SK-N-SH (cell line): ENCODE measurements at regions not wholly inside any gene's neighbourhood (a gene's known extent, or its start where the extent isn't known, plus 50 kb on each side); places are given as distances from the start of the nearest gene placed in this dataset.

ENCODE experiments used
- CTCF ChIA-PET: fragments of 300-600, 350-600 bp; formaldehyde crosslinking; extraction: SDS; loops from one replicate; lab custom pipeline; 2021; lab: Yijun Ruan, JAX
- POLR2A ChIA-PET: fragments of 350-600 bp; sonication (Branson Sonifier 250); formaldehyde crosslinking; extraction: SDS; loops from one replicate; lab custom pipeline; 2020; ENCODE audit warnings: antibody characterized with exemption, inconsistent platforms; lab: Yijun Ruan, JAX
- DNase-seq: peaks from one replicate; pipeline ENCODE4 v3.0.0; 2012
- H2AFZ ChIP-seq: fragments of 200-600 bp; sonication (generic); 2 replicates; pipeline ENCODE4 v1.8.1; 2016; ENCODE audit warnings: antibody characterized with exemption, mild to moderate bottlenecking, low read depth
- H3F3A ChIP-seq: fragments of 200-600 bp; sonication (generic); replicated peaks from 2 replicates; pipeline ENCODE3; 2016; ENCODE audit warnings: antibody characterized with exemption, mild to moderate bottlenecking; ENCODE audit not compliant: insufficient read depth
- H3K27ac ChIP-seq, 2 experiments: fragments of 200-500 bp in 1 of 2; fragments of 200-600 bp in 1 of 2; sonication (Bioruptor generic) in 1 of 2; sonication (generic), shearing (Covaris generic) in 1 of 2; 2 replicates each; pipeline versions ENCODE4 v1.5.1 to v1.6.1; 2014 to 2016; ENCODE audit warnings: low read depth in 2 of 2, inconsistent platforms in 1 of 2, low read length in 1 of 2, mild to moderate bottlenecking in 1 of 2, mixed read lengths in 1 of 2
- H3K27me3 ChIP-seq: fragments of 200-600 bp; sonication (generic), shearing (Covaris generic); 2 replicates; pipeline ENCODE4 v1.6.1; 2016; ENCODE audit warnings: mixed run types; ENCODE audit not compliant: insufficient read depth
- H3K36me3 ChIP-seq, 2 experiments: fragments of 200-500 bp in 1 of 2; fragments of 200-600 bp in 1 of 2; sonication (Bioruptor generic) in 1 of 2; sonication (generic) in 1 of 2; replicated peaks in 1 of 2; 2 replicates each; pipeline versions ENCODE3 to v1.5.1; 2014 to 2016; ENCODE audit warnings: low read length in 1 of 2, mild to moderate bottlenecking in 1 of 2; ENCODE audit not compliant: insufficient read depth in 2 of 2, control insufficient read depth in 1 of 2
- H3K4me1 ChIP-seq, 2 experiments: fragments of 200-500 bp in 1 of 2; fragments of 200-600 bp in 1 of 2; sonication (Bioruptor generic) in 1 of 2; sonication (generic), shearing (Covaris generic) in 1 of 2; 2 replicates each; pipeline versions ENCODE4 v1.5.1 to v1.6.1; 2014 to 2016; ENCODE audit warnings: low read depth in 1 of 2, low read length in 1 of 2, mixed run types in 1 of 2; ENCODE audit not compliant: insufficient read depth in 2 of 2, control insufficient read depth in 1 of 2
- H3K4me2 ChIP-seq: fragments of 200-600 bp; sonication (generic), shearing (Covaris generic); 2 replicates; pipeline ENCODE4 v1.6.1; 2017; ENCODE audit warnings: mixed run types
- H3K4me3 ChIP-seq, 2 experiments: fragments of 200-500 bp in 1 of 2; fragments of 200-600 bp in 1 of 2; sonication (Bioruptor generic) in 1 of 2; sonication (generic), shearing (Covaris generic) in 1 of 2; 2 replicates each; pipeline versions ENCODE4 v1.5.1 to v1.8.1; 2014 to 2016; ENCODE audit warnings: low read depth in 2 of 2, inconsistent platforms in 1 of 2, low read length in 1 of 2, mild to moderate bottlenecking in 1 of 2, mixed read lengths in 1 of 2, moderate library complexity in 1 of 2
- H3K79me2 ChIP-seq: fragments of 200-600 bp; sonication (generic); 2 replicates; pipeline ENCODE4 v1.8.1; 2017; ENCODE audit warnings: mild to moderate bottlenecking; ENCODE audit not compliant: insufficient read depth
- H3K9ac ChIP-seq: fragments of 200-600 bp; sonication (generic); 2 replicates; pipeline ENCODE4 v1.6.1; 2017; ENCODE audit warnings: mixed run types
- H3K9me2 ChIP-seq: fragments of 200-600 bp; sonication (generic); 2 replicates; pipeline ENCODE4 v1.6.1; 2017; ENCODE audit warnings: mixed run types
- H3K9me3 ChIP-seq: fragments of 200-600 bp; sonication (generic); 2 replicates; pipeline ENCODE4 v1.6.1; 2017; ENCODE audit warnings: mixed run types, mild to moderate bottlenecking, moderate library complexity
- H4K20me1 ChIP-seq: fragments of 200-600 bp; sonication (generic); 2 replicates; pipeline ENCODE4 v1.6.1; 2017; ENCODE audit warnings: mild to moderate bottlenecking, mixed run types; ENCODE audit not compliant: insufficient read depth
- EZH2phosphoT487 ChIP-seq: fragments of 200-600 bp; sonication (generic); IDR thresholded peaks from 2 replicates; pipeline ENCODE4 v1.6.1; 2017; ENCODE audit warnings: low read depth, mixed run types, mild to moderate bottlenecking, antibody characterized with exemption, moderate library complexity, borderline replicate concordance
- GATA2 ChIP-seq: sonication (generic); formaldehyde crosslinking; IDR thresholded peaks from 2 replicates; pipeline ENCODE4 v1.5.0; 2020; ENCODE audit warnings: mild to moderate bottlenecking, missing genetic modification reagents
- IRF3 ChIP-seq: fragments of 150-350 bp; IDR thresholded peaks from 2 replicates; pipeline ENCODE4 v1.6.1; 2016; ENCODE audit warnings: mild to moderate bottlenecking, low read depth, low read length
- MAX ChIP-seq: IDR thresholded peaks from 2 replicates; pipeline ENCODE4 v1.4.0; 2012; ENCODE audit warnings: low read depth
- MXI1 ChIP-seq: IDR thresholded peaks from 2 replicates; pipeline ENCODE4 v1.6.1; 2012; ENCODE audit warnings: mild to moderate bottlenecking, low read depth, low read length, improper control_type of control experiment
- NFIC ChIP-seq: IDR thresholded peaks from 2 replicates; pipeline ENCODE4 v1.4.0; 2012; ENCODE audit warnings: borderline replicate concordance
- POLR2AphosphoS5 ChIP-seq: IDR thresholded peaks from 2 replicates; pipeline ENCODE4 v1.6.1; 2012; ENCODE audit warnings: low read depth, low read length
- RXRA ChIP-seq: IDR thresholded peaks from 2 replicates; pipeline ENCODE4 v1.4.0; 2012; ENCODE audit warnings: low read depth, mild to moderate bottlenecking, borderline replicate concordance
- TEAD4 ChIP-seq: IDR thresholded peaks from 2 replicates; pipeline ENCODE4 v1.4.0; 2012; ENCODE audit warnings: mild to moderate bottlenecking, borderline replicate concordance; ENCODE audit not compliant: insufficient read depth
- WGBS: methylation state at CpG from one replicate; pipeline ENCODE4 v1.1.6; 2017; ENCODE audit warnings: low lambda C conversion rate; 5-methylcytosine and 5-hydroxymethylcytosine counted together
- TF ChIP-seq, protein P1 (sequence below): IDR thresholded peaks from 2 replicates; pipeline ENCODE4 v1.4.0; 2012; ENCODE audit warnings: low read depth, borderline replicate concordance
- TF ChIP-seq, protein P2 (sequence below): fragments of 200-600 bp; sonication (generic); IDR thresholded peaks from 2 replicates; pipeline ENCODE4 v1.6.1; 2017; ENCODE audit warnings: antibody characterized with exemption, mild to moderate bottlenecking, moderate library complexity

DNA sequence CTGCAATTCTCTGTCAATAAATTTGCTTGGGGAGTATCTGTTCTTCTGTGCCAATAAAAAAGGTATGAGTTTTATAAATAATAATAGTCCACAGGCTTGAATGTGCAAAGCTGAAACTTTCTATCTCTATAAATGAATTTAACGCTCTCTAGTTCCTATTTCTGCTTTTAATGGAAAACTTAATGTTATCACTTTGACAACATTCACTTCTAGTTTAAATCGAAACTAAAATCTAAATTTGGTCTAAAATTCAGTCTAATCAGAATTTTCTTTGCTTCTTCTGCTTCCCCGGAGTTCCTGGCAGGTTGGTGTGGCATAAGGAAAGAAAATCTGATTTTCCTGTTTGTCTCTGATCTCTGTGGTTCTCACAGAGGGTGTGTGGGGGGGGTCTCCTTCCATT, 450.1 kb upstream of the TBL1XR1 start:
- WGBS: 85% methylated on average over 3 of the region's 3 CpGs
- TF ChIP-seq IRF3: no peak
- no peak for TF ChIP-seq MXI1
- no peak for TF ChIP-seq GATA2 (CRISPR knock-in tag)
- TF ChIP-seq, protein P1, sequence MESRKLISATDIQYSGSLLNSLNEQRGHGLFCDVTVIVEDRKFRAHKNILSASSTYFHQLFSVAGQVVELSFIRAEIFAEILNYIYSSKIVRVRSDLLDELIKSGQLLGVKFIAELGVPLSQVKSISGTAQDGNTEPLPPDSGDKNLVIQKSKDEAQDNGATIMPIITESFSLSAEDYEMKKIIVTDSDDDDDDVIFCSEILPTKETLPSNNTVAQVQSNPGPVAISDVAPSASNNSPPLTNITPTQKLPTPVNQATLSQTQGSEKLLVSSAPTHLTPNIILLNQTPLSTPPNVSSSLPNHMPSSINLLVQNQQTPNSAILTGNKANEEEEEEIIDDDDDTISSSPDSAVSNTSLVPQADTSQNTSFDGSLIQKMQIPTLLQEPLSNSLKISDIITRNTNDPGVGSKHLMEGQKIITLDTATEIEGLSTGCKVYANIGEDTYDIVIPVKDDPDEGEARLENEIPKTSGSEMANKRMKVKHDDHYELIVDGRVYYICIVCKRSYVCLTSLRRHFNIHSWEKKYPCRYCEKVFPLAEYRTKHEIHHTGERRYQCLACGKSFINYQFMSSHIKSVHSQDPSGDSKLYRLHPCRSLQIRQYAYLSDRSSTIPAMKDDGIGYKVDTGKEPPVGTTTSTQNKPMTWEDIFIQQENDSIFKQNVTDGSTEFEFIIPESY: no peak
- TF ChIP-seq RXRA: no peak
- TF ChIP-seq POLR2AphosphoS5: no peak
- TF ChIP-seq EZH2phosphoT487: no peak
- TF ChIP-seq MAX: no peak

DNA sequence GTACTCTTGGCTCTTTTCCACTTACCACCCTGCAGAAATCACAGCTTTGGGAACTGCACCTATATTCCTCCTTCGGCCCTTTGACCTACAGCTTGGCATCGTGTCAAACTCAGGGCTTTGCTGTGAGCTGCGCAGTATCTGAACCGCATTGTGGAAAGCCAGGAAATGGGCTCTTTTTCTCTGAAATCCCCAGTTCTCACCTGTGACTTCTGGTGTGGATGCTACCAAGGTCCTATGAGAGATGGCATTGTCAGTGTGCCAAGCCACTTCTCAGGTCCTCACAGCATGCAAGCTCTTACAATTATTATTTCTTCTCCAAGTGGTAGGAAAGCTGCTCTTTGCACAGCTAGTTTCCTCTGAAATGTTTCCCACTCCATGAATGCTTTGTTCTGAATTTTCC, 450.6 kb upstream of the TBL1XR1 start:
- no peaks in the 10 kb centered on the region for H3K27me3 ChIP-seq
- no peak overlapping the region for H3K4me3 ChIP-seq
- H3K9me3 ChIP-seq: no peaks in the 10 kb centered on the region
- POLR2A ChIA-PET: no interaction called here
- H3K36me3 ChIP-seq: no peaks in the 10 kb centered on the region
- no peak overlapping the region for H2AFZ ChIP-seq
- H3K4me1 ChIP-seq: peaks cover 0 to 2% of the 10 kb centered on the region in 2 experiments; a peak in 2 of 4 replicates
- CTCF ChIA-PET: no interaction called here
- H3F3A ChIP-seq: no peaks in the 10 kb centered on the region
- no peak overlapping the region for H3K9ac ChIP-seq
- no peaks in the 10 kb centered on the region for H3K9me2 ChIP-seq
- no peaks in the 10 kb centered on the region for H3K79me2 ChIP-seq
- no peak overlapping the region for H3K4me2 ChIP-seq
- WGBS: 69% methylated on average over 4 of the region's 4 CpGs
- TF ChIP-seq NFIC (no peak), TEAD4 (no peak)
- TF ChIP-seq, protein P2, sequence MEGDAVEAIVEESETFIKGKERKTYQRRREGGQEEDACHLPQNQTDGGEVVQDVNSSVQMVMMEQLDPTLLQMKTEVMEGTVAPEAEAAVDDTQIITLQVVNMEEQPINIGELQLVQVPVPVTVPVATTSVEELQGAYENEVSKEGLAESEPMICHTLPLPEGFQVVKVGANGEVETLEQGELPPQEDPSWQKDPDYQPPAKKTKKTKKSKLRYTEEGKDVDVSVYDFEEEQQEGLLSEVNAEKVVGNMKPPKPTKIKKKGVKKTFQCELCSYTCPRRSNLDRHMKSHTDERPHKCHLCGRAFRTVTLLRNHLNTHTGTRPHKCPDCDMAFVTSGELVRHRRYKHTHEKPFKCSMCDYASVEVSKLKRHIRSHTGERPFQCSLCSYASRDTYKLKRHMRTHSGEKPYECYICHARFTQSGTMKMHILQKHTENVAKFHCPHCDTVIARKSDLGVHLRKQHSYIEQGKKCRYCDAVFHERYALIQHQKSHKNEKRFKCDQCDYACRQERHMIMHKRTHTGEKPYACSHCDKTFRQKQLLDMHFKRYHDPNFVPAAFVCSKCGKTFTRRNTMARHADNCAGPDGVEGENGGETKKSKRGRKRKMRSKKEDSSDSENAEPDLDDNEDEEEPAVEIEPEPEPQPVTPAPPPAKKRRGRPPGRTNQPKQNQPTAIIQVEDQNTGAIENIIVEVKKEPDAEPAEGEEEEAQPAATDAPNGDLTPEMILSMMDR: no peak
- DNase-seq: no peak
- H4K20me1 ChIP-seq: no peaks in the 10 kb centered on the region
- no peak overlapping the region for H3K27ac ChIP-seq

More for the DNA sequence above, 450.1 kb upstream of the TBL1XR1 start:
- Histone ChIP-seq H3K9me2 (no peaks in the 10 kb centered on the region), H3K79me2 (no peaks in the 10 kb centered on the region), H2AFZ (no peak overlapping the region), H3K4me2 (no peak overlapping the region), H3F3A (no peaks in the 10 kb centered on the region), H3K9ac (no peak overlapping the region), H4K20me1 (no peaks in the 10 kb centered on the region), H3K27me3 (no peaks in the 10 kb centered on the region), H3K36me3 (no peaks in the 10 kb centered on the region), H3K27ac (no peak overlapping the region), H3K4me3 (no peak overlapping the region), H3K4me1 (peaks cover 0 to 6% of the 10 kb centered on the region in 2 experiments; a peak in 2 of 4 replicates), H3K9me3 (no peaks in the 10 kb centered on the region)
- no peak for DNase-seq
- CTCF ChIA-PET: no interaction called here
- POLR2A ChIA-PET: no interaction called here
